PC-3 (cell line): ENCODE measurements at regions not wholly inside any gene's neighbourhood (a gene's known extent, or its start where the extent isn't known, plus 50 kb on each side); places are given as distances from the start of the nearest gene placed in this dataset.

ENCODE experiments used
- ATAC-seq: fragments of 200-7000 bp; cut with Tn5 transposase; 2 replicates; pipeline ENCODE4 v1.9.1; 2020; ENCODE audit warnings: mild to moderate bottlenecking, moderate library complexity
- BruUV-seq: library from RNA; stranded (reverse); fragments of 400-500 nt; replicated peaks from 2 replicates; lab custom pipeline; 2021; lab: Mats Ljungman, UMichigan
- CTCF ChIA-PET: fragments of 300-600 bp; sonication (Branson Sonifier 250); formaldehyde crosslinking; loops from one replicate; lab custom pipeline; 2022; ENCODE audit warnings: antibody characterized with exemption; lab: Charles Lee
- POLR2A ChIA-PET: fragments of 300-600 bp; sonication (Branson Sonifier 250); formaldehyde crosslinking; loops from one replicate; lab custom pipeline; 2022; ENCODE audit warnings: antibody characterized with exemption; ENCODE audit not compliant: unreplicated experiment; lab: Charles Lee
- DNase-seq: peaks from one replicate; pipeline ENCODE4 v3.0.0-alpha.2; 2015
- H2AFZ ChIP-seq: fragments of 300-600 bp; sonication (generic); 2 replicates; pipeline ENCODE4 v1.6.0; 2016; ENCODE audit warnings: antibody characterized with exemption, low read length
- H3F3A ChIP-seq: fragments of 300-600 bp; sonication (generic); one replicate; pipeline ENCODE4 v1.6.0; 2017; ENCODE audit warnings: antibody characterized with exemption, low read length, control low read depth, mild to moderate bottlenecking; ENCODE audit not compliant: unreplicated experiment
- H3K27ac ChIP-seq: fragments of 300-600 bp; sonication (generic); 2 replicates; pipeline ENCODE4 v1.5.1; 2016; ENCODE audit warnings: mild to moderate bottlenecking, low read length
- H3K27me3 ChIP-seq: fragments of 300-600 bp; sonication (generic); 2 replicates; pipeline ENCODE4 v1.6.1; 2016; ENCODE audit warnings: low read length, mixed read lengths
- H3K36me3 ChIP-seq: fragments of 300-600 bp; sonication (generic); 2 replicates; pipeline ENCODE4 v1.6.1; 2016; ENCODE audit warnings: low read depth, mixed run types, low read length, mixed read lengths
- H3K4me1 ChIP-seq: fragments of 300-600 bp; sonication (generic); 2 replicates; pipeline ENCODE4 v1.5.1; 2016; ENCODE audit warnings: low read length; ENCODE audit not compliant: insufficient read depth
- H3K4me2 ChIP-seq: fragments of 300-600 bp; sonication (generic); 2 replicates; pipeline ENCODE4 v1.6.0; 2016; ENCODE audit warnings: low read length
- H3K4me3 ChIP-seq: fragments of 300-600 bp; sonication (generic); 2 replicates; pipeline ENCODE4 v1.5.1; 2016; ENCODE audit warnings: mild to moderate bottlenecking, low read length, mixed read lengths
- H3K79me2 ChIP-seq: fragments of 300-600 bp; sonication (generic); 2 replicates; pipeline ENCODE4 v1.6.1; 2017; ENCODE audit warnings: low read length, mixed read lengths
- H3K9ac ChIP-seq: fragments of 300-600 bp; sonication (generic); 2 replicates; pipeline ENCODE4 v1.6.0; 2016; ENCODE audit warnings: mild to moderate bottlenecking, low read length
- H3K9me2 ChIP-seq: fragments of 300-600 bp; sonication (generic); replicated peaks from 2 replicates; pipeline ENCODE4 v1.6.1; 2016; ENCODE audit warnings: mixed run types, low read length, mixed read lengths
- H3K9me3 ChIP-seq: fragments of 300-600 bp; sonication (generic); 2 replicates; pipeline ENCODE4 v1.6.1; 2016; ENCODE audit warnings: low read length, mixed read lengths
- H4K20me1 ChIP-seq: fragments of 300-600 bp; sonication (generic); 2 replicates; pipeline ENCODE4 v1.6.1; 2016; ENCODE audit warnings: low read length, mixed read lengths
- EZH2 ChIP-seq: fragments of 300-600 bp; sonication (generic); IDR thresholded peaks from one replicate; pipeline ENCODE4 v1.6.1; 2017; ENCODE audit warnings: antibody characterized with exemption, mild to moderate bottlenecking, low read length; ENCODE audit not compliant: unreplicated experiment
- EZH2phosphoT487 ChIP-seq: fragments of 300-600 bp; sonication (generic); IDR thresholded peaks from 2 replicates; pipeline ENCODE4 v1.6.1; 2018; ENCODE audit warnings: mild to moderate bottlenecking, antibody characterized with exemption, low read length, borderline replicate concordance
- intact Hi-C: fragments of 100-400 bp; cut with micrococcal nuclease; formaldehyde crosslinking; loops from 2 replicates; pipeline ENCODE4 v1.9.0; 2023
- TF ChIP-seq, protein P1 (sequence below): fragments of 300-600 bp; sonication (generic); conservative IDR thresholded peaks from 2 replicates; pipeline ENCODE4 v1.5.1; 2017; ENCODE audit warnings: antibody characterized with exemption, low read depth, mild to moderate bottlenecking, low read length

DNA sequence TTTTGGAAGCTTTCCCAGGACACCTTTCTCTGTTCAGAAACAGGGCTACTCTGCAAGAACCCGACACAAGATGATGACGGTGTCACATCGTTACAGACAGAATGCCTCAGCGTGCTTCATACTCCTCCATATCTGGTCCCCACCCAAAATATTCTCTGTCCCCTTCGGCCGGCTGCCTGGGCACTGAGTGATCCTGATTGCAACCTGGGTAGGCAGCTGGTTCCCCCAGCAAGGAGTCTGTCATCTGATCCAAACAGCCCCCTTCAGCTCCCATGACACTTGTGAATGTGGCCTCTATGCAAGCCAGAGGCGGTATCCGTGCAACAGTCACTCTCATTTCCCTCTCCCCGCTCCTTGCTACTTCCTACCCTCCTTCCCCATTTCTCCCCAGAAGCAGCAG, 431.7 kb upstream of the B3GAT1 start:
- no TSS peak for BruUV-seq
- H3K4me3 ChIP-seq, result no peak overlapping the region
- CTCF ChIA-PET, result no interaction called here
- no peaks in the 10 kb centered on the region for H3K9me3 ChIP-seq
- peaks cover 52% of the 10 kb centered on the region for H3K27me3 ChIP-seq
- no peaks in the 10 kb centered on the region for H3K9me2 ChIP-seq
- TF ChIP-seq EZH2 (no peak), EZH2phosphoT487 (no peak)
- TF ChIP-seq, protein P1, sequence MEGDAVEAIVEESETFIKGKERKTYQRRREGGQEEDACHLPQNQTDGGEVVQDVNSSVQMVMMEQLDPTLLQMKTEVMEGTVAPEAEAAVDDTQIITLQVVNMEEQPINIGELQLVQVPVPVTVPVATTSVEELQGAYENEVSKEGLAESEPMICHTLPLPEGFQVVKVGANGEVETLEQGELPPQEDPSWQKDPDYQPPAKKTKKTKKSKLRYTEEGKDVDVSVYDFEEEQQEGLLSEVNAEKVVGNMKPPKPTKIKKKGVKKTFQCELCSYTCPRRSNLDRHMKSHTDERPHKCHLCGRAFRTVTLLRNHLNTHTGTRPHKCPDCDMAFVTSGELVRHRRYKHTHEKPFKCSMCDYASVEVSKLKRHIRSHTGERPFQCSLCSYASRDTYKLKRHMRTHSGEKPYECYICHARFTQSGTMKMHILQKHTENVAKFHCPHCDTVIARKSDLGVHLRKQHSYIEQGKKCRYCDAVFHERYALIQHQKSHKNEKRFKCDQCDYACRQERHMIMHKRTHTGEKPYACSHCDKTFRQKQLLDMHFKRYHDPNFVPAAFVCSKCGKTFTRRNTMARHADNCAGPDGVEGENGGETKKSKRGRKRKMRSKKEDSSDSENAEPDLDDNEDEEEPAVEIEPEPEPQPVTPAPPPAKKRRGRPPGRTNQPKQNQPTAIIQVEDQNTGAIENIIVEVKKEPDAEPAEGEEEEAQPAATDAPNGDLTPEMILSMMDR, result no peak
- no peaks in the 10 kb centered on the region for H3F3A ChIP-seq
- H3K9ac ChIP-seq, result no peak overlapping the region
- DNase-seq (no peak), ATAC-seq (no peak)
- H4K20me1 ChIP-seq, result no peaks in the 10 kb centered on the region
- no peak overlapping the region for H3K27ac ChIP-seq
- no peak overlapping the region for H2AFZ ChIP-seq
- no peaks in the 10 kb centered on the region for H3K79me2 ChIP-seq
- H3K36me3 ChIP-seq, result no peaks in the 10 kb centered on the region
- POLR2A ChIA-PET, result no interaction called here
- no peaks in the 10 kb centered on the region for H3K4me1 ChIP-seq
- intact Hi-C loops, result no loop called here
- H3K4me2 ChIP-seq, result no peak overlapping the region

DNA sequence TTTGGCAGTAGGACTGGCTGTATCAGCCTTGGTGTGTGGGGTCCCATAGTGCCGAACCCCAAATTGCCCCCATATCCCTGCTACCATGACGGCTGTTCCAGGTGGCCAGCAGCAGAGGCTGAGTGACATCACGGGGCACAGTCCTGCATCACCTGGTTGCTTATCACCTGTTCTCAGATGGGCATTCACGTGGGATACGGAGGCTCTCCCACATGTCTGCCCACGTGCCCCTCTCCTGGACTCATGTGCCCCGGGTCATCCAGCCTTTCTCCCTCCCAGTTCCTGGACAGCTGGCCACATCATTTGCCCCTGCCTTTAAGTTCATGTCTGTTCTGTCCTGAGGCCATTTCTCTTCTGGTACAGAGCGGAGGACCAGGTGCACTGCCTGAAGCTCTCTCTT, 431.0 kb upstream of the B3GAT1 start:
- H3K79me2 ChIP-seq, result no peaks in the 10 kb centered on the region
- no peaks in the 10 kb centered on the region for H3K4me1 ChIP-seq
- H4K20me1 ChIP-seq, result no peaks in the 10 kb centered on the region
- no peak overlapping the region for H3K27ac ChIP-seq
- no peak overlapping the region for H3K4me2 ChIP-seq
- ChIA-PET CTCF (no interaction called here), POLR2A (no interaction called here)
- DNase-seq, result no peak
- H3K9me2 ChIP-seq, result no peaks in the 10 kb centered on the region
- no peak overlapping the region for H3K4me3 ChIP-seq
- H2AFZ ChIP-seq, result no peak overlapping the region
- H3K9me3 ChIP-seq, result no peaks in the 10 kb centered on the region
- TF ChIP-seq, protein P1, result no peak
- TF ChIP-seq EZH2phosphoT487 (no peak), EZH2 (no peak)
- peaks cover 54% of the 10 kb centered on the region for H3K27me3 ChIP-seq
- H3F3A ChIP-seq, result no peaks in the 10 kb centered on the region
- H3K36me3 ChIP-seq, result no peaks in the 10 kb centered on the region
- ATAC-seq, result no peak
- no peak overlapping the region for H3K9ac ChIP-seq
- intact Hi-C loops, result no loop called here
- no TSS peak for BruUV-seq

DNA sequence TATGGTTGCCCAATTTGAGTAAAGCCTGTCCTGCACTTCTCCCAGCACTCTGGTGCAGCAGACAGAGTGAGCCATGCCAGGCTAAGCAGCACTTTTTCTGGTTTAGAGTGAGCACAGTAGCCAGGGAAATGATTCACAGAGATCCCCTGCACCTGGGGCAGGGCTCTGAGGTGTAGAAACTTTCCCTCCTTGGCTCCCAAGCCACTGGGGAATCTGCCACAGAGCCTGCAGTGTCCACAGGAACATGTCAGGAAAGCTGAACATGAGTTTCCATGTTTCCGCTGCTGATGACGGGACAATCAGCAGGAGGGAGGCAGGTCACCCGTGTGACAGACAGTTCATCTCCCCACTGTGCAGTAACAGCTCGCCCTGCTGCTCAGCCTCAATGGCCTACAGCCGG, 429.9 kb upstream of the B3GAT1 start:
- ATAC-seq (no peak), DNase-seq (no peak)
- H3K79me2 ChIP-seq, result no peaks in the 10 kb centered on the region
- no peak overlapping the region for H3K4me3 ChIP-seq
- H3K36me3 ChIP-seq, result no peaks in the 10 kb centered on the region
- H4K20me1 ChIP-seq, result no peaks in the 10 kb centered on the region
- no peak overlapping the region for H2AFZ ChIP-seq
- BruUV-seq, result no TSS peak
- no peaks in the 10 kb centered on the region for H3K9me2 ChIP-seq
- peaks cover 53% of the 10 kb centered on the region for H3K27me3 ChIP-seq
- H3K4me2 ChIP-seq, result no peak overlapping the region
- no peak for TF ChIP-seq EZH2
- no peak for TF ChIP-seq EZH2phosphoT487
- TF ChIP-seq, protein P1, result no peak
- CTCF ChIA-PET, result no interaction called here
- H3F3A ChIP-seq, result no peaks in the 10 kb centered on the region
- no peak overlapping the region for H3K9ac ChIP-seq
- H3K4me1 ChIP-seq, result no peaks in the 10 kb centered on the region
- intact Hi-C loops, result no loop called here
- no peak overlapping the region for H3K27ac ChIP-seq
- POLR2A ChIA-PET, result no interaction called here
- no peaks in the 10 kb centered on the region for H3K9me3 ChIP-seq
